Effector memory CD8-positive, alpha-beta T cell (primary cell): ENCODE measurements at regions not wholly inside any gene's neighbourhood (a gene's known extent, or its start where the extent isn't known, plus 50 kb on each side); places are given as distances from the start of the nearest gene placed in this dataset.
"Not testable (repeated sequence)": the region's sequence is repeated elsewhere in the genome, so short reads cannot be mapped to it uniquely, and the experiment has no call there.

Experiments used
- ATAC-seq: fragments of 150-1000 bp; cut with Tn5 transposase; replicated peaks from 2 replicates; pipeline ENCODE4 v1.10.0; 2021; ENCODE audit warnings: mild to moderate bottlenecking, moderate library complexity
- DNase-seq, 3 experiments: peaks; one replicate each; pipeline ENCODE4 v3.0.0; 2021
- H3K27ac Mint-ChIP-seq, 2 donors: one replicate each; pipeline ENCODE4 v1.8.0; 2022; ENCODE audit warnings: mild to moderate bottlenecking in 2 of 2, mixed read lengths in 2 of 2, moderate library complexity in 2 of 2
- H3K27me3 Mint-ChIP-seq, 2 donors: one replicate each; pipeline ENCODE4 v1.8.0; 2022; ENCODE audit warnings: mixed read lengths in 2 of 2
- H3K36me3 Mint-ChIP-seq: one replicate; pipeline ENCODE4 v1.8.0; 2022; ENCODE audit warnings: mild to moderate bottlenecking, moderate library complexity, mixed read lengths; ENCODE audit not compliant: insufficient read depth
- H3K4me1 Mint-ChIP-seq, 2 donors: one replicate each; pipeline ENCODE4 v1.8.0; 2022; ENCODE audit warnings: low read depth in 2 of 2, mixed read lengths in 2 of 2
- H3K4me3 Mint-ChIP-seq, 2 donors: one replicate each; pipeline ENCODE4 v1.8.0; 2022; ENCODE audit warnings: mild to moderate bottlenecking in 2 of 2, mixed read lengths in 2 of 2, moderate library complexity in 2 of 2
- H3K9me3 Mint-ChIP-seq, 2 donors: one replicate each; pipeline ENCODE4 v1.8.0; 2022; ENCODE audit warnings: mixed read lengths in 2 of 2

DNA sequence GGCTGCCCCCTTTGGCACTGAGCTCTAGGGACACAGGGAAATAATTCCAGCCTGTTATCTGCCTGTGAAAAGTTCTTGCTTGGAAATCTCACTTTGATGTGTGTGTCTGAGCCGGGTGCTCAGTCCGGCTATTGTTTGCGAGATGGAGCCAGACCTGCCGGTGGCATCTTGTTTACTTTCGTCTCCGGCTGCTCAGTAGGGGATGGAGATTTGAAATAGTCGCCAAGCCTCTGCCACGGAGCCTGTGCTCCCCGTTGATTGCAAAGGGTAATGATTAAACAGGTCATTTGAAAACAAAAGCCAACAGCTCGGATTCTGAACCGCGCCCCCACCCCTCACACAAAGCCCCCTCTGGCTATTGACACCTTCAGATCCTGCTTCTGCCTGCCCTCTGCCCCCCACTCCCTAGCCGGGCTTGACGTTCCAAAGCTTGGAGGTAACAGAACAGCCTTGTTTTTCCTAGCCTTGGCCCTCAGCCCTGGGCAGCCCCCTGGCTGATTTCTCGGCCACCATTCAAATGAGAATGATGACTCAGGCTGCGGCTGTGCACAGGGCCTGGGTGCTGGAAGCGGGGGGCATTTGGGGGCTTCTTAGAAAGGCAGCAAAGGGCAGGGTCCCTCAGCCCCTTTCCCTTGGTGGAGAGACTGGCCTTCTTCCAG lies 70.8 kb upstream of the SPDYE9 start:
- peak overlapping the region; percentile 90 to 95 for H3K27ac Mint-ChIP-seq
- H3K36me3 Mint-ChIP-seq, DNase-seq, H3K9me3 Mint-ChIP-seq, H3K4me3 Mint-ChIP-seq, H3K4me1 Mint-ChIP-seq, H3K27me3 Mint-ChIP-seq, ATAC-seq: not testable (repeated sequence)

DNA sequence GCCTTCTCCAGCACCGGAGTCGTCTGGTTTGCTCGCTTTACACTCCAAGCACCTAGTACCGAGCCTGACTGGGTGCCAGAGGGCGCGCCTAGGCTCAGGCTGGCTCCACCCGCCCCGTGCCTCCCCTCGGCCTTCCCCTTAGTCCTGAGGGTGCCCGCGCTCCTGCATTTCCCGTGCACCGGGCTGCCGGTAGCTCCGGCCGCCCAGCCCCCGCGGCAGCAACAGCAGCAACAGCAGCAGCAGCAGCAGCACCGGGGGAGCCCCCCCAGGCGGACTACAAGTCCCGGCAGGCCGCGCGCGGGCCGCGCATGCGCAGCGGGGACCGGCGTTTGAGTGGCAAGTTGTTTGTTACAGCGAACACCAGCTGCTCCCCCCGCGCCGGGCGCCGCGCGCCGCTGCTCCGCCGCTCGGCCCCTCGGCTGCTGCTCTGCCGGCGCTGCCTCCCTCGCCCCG lies 68.8 kb upstream of the SPDYE9 start:
- H3K27me3 Mint-ChIP-seq, H3K27ac Mint-ChIP-seq, H3K36me3 Mint-ChIP-seq, H3K4me1 Mint-ChIP-seq, H3K9me3 Mint-ChIP-seq: not testable (repeated sequence)
- DNase-seq (peak; percentile 61 to 80 (median 69)), ATAC-seq (peak; percentile 93)
- H3K4me3 Mint-ChIP-seq = peak overlapping the region; percentile 65 to 78

DNA sequence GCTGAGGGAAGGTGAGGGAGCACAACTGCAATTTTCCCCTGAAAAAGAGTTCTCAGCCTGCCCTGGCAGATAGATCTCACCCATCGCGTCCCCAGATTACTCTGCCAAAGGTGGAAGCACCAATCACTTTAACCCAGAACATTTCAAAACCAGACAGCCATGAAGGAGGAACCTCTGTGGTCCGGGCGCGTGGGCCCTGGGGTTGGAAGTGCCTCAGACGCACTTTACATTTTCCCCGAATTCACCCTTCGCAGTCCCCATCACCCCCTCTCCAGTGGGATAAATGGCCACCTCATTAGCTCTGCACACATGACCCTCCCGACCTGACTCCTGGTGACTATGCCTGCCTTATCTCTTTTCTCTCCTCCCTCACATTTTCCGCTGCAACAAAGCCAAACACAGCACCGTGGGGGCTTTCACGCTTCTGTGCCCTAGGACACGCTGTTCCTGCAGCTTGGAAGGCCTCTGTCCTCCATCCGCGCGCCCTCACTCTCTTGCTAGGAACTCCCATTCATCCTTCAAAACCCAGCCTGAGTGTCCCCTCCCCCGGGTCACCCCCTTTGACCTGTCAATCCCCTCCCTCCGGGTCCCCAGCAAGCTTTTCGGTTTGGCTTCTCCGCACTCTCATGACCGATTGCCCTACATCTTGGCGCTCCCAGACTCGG lies 68.2 kb upstream of the SPDYE9 start:
- H3K27ac Mint-ChIP-seq, H3K4me1 Mint-ChIP-seq, DNase-seq, H3K36me3 Mint-ChIP-seq, H3K27me3 Mint-ChIP-seq, H3K9me3 Mint-ChIP-seq, ATAC-seq: not testable (repeated sequence)
- H3K4me3 Mint-ChIP-seq = peak overlapping the region; percentile 65 to 78

DNA sequence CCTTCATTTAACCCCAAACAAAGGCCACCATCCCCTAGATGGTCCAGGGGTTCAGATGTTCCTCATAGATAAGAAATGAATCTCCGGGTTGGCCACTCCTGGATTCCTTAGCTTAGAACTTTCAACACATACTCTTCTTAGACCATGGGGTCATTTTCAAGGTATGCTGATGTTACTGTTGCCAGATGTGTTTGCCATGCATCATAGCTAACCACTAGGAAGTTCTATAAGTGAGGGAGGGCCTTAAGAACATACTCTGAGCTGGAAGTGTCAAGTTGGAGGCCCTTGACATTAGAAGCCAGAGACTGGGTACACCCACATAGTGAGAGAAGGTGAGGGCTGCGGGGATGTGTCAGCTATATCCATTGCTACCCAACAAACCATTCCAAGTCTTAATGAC lies 62.7 kb upstream of the SPDYE9 start:
- H3K27ac Mint-ChIP-seq, DNase-seq, H3K9me3 Mint-ChIP-seq, H3K4me1 Mint-ChIP-seq, ATAC-seq, H3K27me3 Mint-ChIP-seq, H3K4me3 Mint-ChIP-seq, H3K36me3 Mint-ChIP-seq: not testable (repeated sequence)

DNA sequence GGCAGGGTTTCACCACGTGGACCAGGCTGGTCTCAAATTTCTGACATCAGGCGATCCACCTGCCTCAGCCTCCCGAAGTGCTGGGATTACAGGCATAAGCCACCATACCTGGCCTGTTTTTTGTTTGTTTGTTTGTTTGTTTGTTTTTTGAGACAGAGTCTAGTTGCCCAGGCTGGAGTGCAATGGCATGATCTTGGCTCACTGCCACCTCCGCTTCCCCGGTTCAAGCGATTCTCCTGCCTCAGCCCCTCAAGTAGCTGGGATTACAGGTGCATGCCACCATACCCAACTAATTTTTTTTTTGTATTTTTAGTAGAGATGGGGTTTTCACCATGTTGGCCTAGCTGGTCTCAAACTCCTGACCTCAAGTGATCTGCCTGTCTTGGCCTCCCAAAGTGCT lies 61.8 kb upstream of the SPDYE9 start:
- H3K4me3 Mint-ChIP-seq, H3K4me1 Mint-ChIP-seq, ATAC-seq, H3K36me3 Mint-ChIP-seq, H3K27me3 Mint-ChIP-seq, H3K9me3 Mint-ChIP-seq, DNase-seq, H3K27ac Mint-ChIP-seq: not testable (repeated sequence)

DNA sequence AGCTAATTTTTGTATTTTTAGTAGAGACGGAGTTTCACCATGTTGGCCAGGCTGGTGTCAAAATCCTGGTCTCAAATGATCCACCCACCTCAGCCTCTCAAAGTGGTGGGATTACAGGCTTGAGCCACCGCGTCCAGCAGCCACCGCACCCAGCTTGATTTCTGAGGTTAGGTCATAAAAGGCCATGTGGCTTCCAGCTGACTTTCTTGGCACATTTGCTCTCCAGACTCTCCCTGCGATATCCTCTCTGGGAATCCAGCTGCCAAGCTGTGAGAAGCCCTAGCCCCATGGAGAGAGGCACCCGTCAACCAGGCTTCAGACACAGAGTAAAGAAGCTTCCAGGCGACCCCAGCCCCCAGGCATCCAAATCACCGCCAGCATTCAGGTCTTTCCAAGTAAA lies 58.2 kb upstream of the SPDYE9 start:
- H3K27me3 Mint-ChIP-seq, DNase-seq, H3K9me3 Mint-ChIP-seq, ATAC-seq, H3K27ac Mint-ChIP-seq, H3K4me3 Mint-ChIP-seq, H3K36me3 Mint-ChIP-seq, H3K4me1 Mint-ChIP-seq: not testable (repeated sequence)

DNA sequence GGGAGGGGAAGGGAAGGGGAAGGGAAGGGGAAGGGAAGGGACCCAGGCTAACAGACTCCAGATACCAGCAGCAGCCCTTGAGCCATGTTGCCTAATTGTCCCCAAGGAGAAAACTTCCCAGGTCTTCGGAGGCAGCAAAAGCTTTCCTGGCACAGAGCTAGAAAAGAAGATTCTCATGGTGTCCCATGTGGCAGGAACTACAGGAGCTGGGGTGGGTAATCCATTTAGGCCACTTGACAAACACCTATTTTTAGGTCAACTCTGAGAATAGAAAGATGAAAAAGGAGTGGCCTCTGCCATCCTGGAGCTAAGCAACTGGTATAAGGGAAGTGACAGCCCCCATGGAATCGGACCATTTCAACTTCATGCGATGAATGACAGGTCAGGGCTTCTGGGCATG lies 52.1 kb upstream of the SPDYE9 start:
- not testable (repeated sequence) for DNase-seq, H3K27ac Mint-ChIP-seq, H3K9me3 Mint-ChIP-seq, ATAC-seq, H3K27me3 Mint-ChIP-seq, H3K4me1 Mint-ChIP-seq, H3K36me3 Mint-ChIP-seq, H3K4me3 Mint-ChIP-seq
